IPS DF 4.7 (cell line): ENCODE measurements at regions not wholly inside any gene's neighbourhood (a gene's known extent, or its start where the extent isn't known, plus 50 kb on each side); places are given as distances from the start of the nearest gene placed in this dataset.

ENCODE experiments used
- DNase-seq: peaks from one replicate; pipeline ENCODE4 v3.0.0-alpha.2; 2013; ENCODE audit warnings: low spot score; ENCODE audit errors: extremely low read depth

DNA sequence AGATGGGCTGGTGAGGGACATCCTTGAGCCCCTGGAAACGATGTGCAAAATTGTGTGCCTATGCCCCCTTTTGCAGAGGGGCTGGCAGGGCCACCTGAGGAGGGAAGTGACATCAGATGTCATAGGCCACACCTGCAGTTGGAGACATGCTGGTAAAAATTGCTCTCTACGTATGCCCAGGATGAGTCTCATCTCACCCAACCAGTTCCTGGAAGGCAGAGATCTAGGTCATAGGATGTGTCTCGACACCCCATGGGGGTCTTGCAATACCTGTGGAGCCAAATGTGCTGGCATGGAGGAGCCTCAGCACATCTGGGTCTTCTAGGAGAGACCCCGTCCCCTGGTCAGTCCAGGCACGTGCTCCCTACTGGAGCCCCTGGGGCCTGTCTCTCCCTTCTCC, 96.5 kb upstream of the TLE3 start:
- no peak for DNase-seq

DNA sequence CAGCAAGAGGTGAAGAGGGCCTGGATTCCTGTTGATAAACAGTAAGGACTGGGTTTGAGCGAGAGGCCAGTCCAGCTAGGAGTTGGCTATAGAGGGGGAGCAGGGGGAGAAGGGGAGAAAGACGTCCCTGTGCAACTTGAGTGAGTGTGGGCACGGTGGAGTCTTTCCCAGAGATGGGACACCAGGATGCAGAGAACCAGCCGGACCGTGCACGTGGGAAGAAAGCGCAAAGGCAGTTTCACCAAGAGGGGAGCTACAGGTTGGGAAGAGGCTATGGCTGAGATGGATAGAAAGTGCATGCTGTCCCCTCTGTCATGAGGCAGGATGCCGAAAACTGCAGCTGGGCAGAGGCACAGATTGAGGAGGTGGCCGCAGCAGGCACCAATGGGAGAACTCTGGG, 96.0 kb upstream of the TLE3 start:
- DNase-seq = no peak

DNA sequence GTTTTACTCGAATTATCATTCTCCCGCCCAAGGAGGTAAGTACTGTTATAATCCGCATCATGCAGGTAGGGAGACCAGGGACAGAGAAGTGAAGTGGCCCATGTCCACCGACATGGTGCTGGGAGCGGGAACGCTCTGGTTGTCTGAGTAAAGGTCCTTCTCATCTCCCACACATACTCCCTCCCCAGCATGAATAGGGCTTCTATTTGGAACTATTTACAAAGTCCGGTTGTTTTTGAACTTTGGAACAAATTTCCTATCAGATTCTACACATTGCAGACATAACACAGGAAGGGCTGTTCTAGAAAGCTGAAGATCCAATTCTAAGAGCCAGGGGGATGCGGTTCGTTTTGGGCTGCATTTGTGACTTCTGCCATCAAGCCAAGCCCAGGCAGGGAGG, 94.8 kb upstream of the TLE3 start:
- no peak for DNase-seq

DNA sequence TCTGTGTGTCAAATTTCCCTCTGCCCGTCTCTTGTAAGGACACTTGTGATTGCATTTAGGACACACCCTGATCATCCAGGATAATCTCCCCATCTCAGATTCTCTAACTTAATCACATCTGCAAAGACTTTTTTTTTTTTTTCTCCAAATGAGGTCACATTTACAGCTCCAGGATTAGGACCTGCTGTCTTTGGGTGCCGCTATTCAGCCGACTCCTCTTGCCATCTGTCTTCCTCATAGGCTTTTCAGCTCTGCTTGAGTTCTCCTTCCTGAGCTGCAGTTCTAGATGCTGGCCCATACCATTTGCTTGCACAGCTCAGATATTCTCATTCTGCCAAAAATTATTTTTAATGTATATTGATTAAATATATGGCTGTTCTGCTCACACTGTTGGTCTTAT, 94.3 kb upstream of the TLE3 start:
- DNase-seq = no peak

DNA sequence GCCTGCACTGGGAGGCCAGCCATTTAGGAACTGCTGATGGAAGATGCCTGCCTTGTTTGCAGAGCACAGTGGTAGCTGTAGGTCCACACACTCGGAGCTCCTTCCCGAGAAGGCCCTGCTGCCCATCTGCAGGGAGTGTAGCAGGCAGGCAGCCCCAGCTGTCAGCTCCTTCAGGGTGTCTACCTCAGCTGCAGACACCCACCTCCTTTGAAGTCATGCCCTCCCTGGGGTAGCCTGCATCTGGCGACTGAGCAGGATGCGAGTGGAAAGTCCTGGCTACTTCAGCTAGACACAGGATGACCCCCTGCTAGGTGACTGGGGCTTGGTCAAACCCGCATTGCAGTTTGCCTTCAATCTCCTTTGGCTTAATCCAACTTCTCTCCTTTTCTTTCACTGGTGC, 93.2 kb upstream of the TLE3 start:
- DNase-seq = no peak

DNA sequence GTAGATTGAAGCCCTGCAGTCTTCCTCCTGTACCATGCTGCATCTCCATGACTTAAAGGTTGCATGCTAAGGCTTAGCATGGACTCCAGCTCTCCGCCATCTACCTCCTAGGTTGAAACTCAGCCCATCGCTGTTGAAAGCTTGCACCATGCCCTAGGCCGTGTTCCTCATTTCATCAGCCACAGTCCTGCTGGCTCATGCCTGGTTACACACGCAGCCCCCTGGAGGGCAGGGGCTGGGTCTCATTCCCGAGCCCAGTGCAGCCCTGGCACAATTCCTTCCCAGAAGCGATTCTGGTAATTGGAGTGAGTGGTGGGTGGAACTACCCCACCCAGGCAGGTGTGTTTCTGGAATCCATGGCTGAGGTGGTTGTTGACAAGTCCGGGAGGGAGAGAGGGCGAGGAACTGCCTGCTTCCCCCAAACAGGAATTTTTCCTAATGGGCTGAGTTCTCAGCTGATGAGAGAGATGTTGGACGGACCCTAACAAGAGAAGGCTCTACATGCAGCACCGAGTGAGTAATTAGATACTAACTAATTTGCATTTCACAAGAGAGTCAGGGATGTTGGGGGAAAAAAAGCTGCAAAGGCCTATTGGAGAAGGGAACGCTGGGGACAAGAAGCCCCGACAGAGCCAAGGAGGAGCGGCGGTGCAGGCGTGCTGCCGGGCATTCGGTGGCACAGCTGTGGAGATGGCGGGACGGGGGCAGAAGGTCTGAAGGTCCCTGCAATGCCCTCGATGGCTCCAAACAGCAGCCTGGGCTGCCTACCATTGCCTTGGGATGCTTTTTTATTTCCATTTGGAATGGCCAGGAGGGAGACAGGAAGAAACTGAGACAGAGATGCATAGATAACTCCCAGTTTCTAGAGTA, 92.3 kb upstream of the TLE3 start:
- DNase-seq = no peak

DNA sequence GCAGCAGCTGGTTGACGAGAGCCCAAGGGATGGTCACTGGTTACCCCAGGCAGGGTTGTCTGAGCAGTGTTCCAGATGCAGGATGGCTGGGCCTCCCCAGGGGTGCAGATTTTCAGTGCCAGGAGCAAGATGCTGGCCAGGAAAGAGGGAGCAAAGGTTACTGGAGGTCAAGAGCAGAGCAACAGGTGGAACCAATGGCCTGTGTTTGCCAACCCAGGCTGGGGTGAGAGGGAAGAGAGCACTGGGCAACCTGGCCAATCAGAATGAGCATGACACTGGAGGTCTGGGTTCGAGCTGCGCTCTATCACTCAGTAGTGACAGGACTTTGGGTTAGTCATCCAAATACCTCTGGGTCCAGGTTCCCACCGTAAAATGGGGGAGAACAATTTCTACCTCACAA, 90.6 kb upstream of the TLE3 start:
- no peak for DNase-seq

DNA sequence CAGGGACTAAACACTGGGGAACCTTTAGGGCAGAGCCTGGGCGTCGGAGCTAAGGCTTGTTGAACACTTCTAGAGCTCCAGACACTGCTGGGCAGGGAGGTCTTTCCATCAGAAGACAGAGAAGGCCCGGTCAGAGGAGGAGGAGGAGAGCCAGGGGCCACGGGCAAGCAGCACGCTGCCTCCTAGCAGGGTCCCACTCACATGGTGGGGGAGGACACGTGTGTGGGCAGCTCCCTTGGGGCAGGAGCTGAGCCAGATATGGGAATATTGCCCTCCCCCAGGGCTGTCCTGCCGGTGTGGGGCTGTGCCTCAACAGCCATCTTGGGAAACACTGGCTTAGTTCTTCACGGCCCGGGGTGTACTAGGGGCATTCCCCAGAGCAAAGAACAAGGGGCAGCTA, 89.6 kb upstream of the TLE3 start:
- no peak for DNase-seq

DNA sequence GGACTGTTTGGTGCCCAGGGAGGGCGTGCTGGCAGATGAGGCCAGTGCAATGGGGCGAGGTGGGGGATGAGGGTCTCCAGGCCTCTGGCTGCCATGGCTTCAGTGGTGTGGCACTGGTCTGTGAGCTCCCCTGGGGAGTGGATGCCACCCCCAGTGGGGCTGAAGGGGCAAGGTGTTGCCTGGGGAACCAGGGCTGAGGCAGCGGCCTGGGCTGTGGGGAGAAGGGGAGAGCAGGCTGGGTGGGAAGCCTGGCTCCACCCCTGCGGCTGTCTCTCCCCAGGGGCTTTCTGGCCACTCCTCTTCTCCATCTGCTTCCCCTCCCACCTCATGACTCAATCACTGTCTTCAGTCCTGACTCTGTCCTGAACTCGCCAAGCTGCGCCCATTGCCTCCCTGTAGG, 88.4 kb upstream of the TLE3 start:
- DNase-seq = no peak

DNA sequence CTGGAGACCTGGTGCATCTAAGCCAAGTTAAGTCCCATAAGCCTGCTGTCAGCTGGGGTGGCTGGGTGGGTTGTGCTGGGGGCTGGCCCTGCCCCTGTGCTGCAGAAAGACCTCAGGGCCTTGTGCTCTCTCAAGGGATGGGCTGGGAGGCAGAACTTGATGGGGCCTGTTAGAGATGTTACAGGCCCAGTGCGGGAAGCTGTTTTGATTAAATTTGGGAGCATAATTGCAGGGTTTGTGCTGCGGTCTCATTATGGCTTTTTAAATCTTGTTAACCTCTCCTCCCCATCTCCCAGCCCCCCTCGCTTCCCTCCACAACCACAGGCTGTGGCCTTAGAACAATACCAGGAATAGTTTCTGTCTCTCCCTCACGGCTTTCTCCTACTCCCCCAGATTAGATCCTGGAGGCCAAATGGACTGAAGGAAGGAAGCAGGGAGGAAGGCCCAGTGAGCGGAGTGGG, 87.6 kb upstream of the TLE3 start:
- DNase-seq = no peak

DNA sequence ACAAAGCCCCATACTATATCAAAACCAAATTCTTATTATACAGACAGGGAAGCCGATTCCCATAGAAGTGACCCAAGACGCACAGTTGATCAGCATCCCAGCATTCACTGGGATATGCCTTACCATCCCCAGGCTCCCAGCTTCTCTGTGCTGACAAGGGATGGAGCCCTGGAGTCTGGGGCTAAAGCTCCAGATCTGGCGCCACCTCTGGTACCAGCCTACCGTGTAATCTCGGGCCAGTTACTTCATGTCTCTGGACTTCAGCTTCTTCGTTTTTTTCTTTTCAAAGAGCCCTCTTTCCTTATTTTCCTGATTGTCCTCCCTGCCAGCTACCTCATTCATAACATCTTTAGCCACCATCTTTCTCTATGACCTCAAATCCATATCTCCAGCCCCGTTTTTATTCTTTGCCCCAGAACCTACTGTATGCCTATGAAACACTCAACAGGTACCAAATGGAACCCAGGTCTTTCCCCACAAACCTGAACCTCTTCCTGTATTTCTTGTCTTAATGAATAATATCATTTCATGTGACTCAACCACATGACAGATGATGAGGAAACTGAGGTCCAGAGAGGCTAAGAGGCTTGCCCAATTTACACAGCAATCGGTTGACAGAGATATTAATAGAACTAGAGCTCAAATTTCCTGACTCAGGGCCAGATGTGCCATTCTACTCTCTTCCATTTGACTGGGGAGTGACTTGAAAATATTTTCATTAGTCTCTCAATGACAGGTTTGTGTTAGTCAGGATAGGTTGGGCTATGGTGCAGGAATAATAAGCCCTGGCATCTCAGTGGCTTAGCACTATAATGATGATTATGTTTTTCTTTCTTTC, 85.4 kb upstream of the TLE3 start:
- DNase-seq = no peak

DNA sequence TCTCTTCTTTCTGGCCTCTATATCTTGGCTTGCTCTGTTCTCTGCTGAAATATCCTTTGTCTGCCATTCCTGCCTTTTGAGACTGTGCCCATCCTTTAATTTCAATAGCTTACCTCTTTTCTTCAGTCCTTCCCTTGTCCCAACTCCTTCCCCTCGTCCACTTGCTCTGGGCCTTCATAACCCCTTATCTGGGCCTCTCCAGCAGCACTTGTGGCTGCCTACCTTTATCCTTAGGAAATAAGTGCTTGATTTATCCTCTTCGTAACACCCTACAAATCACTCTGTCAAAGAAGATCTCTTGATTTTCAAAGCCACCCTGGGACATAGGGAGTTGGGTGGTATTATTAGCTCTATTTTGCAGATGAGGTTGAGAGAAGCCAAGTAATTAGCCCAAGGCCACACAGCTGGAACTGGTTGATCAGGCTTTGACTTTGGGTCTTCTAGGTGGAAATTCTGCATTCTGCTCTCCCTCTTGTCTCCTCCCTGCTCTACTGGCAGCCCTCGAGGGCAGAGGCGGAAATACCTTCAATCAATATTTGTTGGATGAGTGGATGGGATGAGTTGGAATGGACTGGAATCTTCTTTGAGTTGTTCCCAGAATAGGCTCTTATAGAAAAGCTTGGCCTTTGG, 84.0 kb upstream of the TLE3 start:
- DNase-seq = no peak

DNA sequence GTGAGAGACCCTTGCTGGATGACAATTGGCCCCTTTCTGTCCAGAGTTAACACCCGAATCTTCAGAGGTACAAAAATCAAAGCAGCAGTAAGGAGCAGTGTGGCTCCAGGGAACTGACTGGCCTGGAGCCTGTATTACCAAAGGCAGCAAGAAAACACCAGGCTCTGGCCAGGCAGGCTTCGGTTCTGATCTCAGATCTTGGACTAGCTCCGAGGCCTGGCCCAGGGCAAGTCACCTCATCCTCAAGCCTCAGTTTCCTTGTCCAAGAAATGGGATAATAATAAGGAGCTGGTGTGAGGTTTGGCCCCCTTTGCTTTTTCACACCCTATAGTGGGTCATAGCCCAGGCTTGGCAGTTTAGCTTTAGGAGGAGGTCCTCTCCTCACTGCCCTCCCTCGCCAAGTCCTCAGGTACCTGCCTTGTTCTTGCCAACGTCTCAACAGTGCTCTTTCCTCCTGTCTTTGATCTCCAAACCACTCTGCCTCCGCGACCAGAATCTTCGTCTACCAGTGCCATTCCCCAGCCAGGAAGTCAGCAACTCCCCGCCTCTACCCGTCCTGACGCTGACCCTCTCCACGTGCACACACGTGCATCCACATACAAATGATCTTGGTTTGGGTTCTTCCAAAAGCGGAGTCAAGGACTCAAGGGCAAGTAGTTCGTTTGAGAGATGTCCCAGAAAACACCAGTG, 82.6 kb upstream of the TLE3 start:
- no peak for DNase-seq

DNA sequence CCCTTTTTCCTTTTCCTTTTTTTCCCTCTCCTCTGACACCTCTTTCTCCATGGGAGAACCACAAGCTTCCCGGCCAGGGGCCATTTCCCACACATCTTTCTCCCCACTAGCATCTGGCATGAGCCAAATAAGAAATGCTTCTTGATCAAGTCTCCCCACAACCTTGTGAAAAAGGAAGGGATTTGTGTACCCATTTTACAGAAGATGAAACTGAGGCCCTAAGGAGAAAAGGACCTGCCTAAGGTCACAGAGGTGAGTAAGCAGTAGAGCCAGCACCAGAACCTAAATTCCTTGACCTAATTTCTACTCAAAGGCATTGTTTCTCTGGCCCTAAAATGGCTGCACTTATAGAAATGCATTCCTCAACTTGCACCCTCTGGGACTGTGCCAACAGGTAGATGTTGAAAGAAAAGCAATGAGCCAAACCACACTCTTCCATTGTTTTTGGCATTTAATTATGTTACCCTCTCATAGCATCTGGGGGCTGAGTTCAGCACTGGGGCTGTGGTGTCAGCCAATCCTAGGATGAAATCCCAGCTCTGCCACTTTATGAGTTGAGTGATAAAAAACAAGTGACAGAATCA, 81.7 kb upstream of the TLE3 start:
- DNase-seq = no peak

DNA sequence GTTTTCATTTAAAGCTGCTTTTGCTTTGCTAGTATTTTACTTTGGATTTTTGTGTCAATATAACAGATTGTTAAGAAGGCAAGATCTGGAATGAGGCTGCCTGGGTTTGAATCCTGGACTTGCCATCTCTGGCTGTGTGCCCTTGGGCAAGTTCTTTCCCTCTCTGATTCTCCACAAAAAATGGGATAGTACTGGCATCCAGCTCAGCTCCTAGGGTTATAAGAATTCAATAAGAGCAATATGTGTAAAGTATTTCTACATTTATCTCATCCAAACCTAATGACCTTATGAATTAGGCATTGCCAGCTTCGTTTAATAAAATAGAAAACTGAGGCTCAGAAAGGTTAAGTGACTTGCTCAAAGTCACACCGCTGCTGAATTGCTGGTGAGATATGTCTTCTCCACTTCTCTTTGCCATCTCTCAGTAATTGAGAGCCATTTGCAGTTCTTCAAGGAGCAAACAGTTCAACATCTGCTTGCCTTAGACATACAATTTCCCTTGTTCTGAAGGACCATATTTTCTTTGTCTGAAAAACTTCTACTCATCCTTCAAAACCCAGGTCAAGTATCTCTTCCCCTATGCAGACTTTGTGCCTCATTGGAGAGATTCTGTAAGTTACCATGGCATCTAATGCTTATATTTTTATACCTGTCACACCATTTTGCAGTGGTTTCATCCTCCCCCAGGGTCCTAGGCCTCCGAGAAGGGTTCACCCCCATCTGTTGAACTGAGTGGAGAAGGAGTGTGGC, 80.8 kb upstream of the TLE3 start:
- DNase-seq = no peak

DNA sequence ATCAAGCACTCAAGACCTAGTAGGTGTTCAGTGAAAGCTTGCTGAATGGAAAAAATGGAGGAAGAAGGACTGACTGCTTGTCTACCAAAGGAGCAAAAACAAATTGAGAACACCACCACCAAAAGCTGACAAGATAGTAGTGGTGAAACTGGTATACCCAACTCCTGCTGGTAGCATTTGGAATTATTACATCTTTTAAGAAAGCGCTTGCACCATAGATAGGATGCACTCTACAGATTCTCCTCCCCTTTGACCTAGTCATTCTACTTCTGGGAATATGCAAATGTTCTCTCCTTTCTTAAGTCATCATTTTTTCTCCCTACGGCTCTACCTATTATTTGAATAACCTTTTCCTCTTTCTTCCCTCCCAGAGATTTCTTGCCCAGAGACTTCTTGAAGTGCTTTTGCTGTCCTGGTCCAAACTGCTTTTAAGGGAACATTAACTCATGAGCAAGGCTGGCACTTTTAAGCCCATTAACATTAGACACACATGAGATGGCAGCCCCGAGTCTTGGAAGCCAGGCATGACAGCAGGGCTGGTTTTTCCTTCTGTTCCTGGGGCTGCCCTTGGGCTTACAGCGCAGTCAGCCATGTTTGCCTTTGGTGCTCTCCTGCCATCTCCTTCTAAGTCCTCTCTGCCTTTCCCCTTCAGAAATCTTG, 75.0 kb upstream of the TLE3 start:
- no peak for DNase-seq

DNA sequence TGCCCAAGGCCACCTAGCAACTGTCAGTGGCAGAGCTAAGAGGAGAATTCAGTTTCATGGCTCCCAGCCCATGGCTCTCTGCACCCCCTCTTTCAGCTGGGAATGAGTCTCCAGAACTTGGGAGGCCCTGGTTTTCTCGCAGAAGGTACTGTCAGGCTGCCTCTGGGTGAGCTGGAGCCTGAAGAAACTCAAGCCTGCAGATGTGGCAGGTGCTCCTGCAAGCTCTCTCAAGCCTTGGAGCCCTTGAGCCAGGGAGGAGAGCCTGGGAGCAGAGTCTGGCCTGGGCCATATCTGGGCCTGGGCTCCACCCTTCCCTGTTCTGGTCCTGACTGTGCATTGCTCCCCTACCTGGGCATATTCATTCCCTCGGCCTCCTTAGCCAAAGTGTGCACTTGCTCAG, 74.4 kb upstream of the TLE3 start:
- no peak for DNase-seq

DNA sequence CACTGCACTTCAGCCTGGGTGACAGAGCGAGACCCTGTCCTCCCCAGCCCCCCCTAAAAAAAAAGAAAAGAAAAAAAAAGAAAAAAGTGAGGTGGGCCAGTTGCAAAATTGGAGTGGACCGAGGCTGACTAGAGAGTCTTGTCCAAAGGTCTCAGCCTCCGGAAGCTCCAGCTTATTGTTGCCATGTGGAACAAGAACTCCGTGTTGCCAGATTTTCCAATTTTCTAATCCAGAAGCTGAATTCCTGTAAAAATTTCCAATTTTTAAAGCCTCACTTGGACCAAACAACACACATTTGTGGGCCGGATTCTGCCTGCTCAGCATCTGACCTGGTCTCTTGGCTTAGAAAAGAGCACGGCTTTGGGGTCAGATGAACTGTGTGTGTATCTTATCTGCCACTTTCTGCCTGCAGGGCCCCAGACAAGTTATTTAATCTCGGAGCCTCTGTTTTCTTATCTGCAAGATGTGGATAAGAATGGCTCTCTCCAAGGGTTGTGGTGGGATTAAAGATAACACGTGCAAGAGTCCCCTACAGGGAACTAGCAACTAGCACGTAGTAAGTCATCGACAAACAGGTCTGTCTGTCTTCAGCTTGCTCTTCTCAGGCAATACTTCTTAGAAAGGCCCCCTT, 73.7 kb upstream of the TLE3 start:
- DNase-seq = no peak

DNA sequence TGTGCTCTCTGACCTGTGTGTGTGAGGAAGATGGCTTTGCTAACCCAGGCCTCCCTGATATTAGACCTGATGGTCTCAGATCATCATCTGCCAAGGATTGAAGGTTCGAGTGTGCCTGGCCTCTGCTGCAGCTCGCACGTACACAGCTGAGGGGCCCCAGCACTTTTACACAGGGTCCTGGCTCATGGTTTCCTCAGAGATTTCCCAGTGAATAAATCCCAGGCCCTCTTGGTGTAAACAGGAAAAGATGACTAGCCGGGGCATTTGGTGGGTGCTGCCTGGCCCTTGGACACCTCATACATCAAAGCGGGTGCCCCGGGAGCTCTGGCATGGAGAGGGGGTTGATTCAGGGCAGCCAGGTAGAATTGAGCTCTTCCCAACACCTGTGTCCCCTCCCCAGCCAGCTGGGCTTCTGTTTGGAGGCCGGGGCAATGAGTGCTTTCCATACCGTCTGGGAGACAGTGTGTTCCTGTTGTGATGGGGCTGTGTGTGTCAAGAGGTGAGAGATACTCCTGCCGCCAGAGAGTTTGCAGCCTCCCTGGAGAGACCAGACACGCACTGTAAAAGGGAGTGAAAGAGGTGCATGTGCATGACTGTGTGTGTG, 72.5 kb upstream of the TLE3 start:
- DNase-seq = no peak
